GM19023 (cell line): ENCODE measurements at regions not wholly inside any gene's neighbourhood (a gene's known extent, or its start where the extent isn't known, plus 50 kb on each side); places are given as distances from the start of the nearest gene placed in this dataset.

ENCODE experiments used
- ATAC-seq: cut with Tn5 transposase; IDR thresholded peaks from one replicate; pipeline ENCODE4 v1.9.1; 2021; ENCODE audit warnings: mild to moderate bottlenecking, moderate library complexity; ENCODE audit not compliant: unreplicated experiment

GRCh38 chr19:28221736-28222135 lies 991.2 kb downstream of the UQCRFS1 start:
- ATAC-seq, result no peak

DNA sequence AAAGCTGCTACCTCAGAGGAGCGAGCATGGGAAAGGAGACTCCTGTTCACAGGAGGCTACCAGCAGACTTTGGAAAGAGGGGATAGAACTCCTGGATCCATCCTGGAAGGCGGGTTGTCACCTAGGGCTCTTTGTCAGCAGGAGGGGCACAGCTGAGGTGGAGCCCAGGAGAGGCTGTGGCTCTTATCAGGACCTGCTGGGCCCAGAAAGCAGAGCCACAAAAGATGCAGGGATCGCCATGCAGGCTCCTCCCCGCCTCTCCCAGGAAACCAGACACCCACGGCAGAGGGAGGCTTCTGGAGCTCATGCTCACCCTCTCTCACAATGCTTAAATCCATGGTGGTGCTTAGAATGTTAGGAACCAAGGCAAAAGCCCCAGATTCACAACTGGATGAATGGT lies 994.2 kb downstream of the UQCRFS1 start:
- ATAC-seq, result no peak

GRCh38 chr19:28217022-28217421 lies 995.9 kb downstream of the UQCRFS1 start:
- no peak for ATAC-seq

- ATAC-seq, result no peak
These were observed 999.4 kb downstream of the UQCRFS1 start for GRCh38 chr19:28213470-28214082.

GRCh38 chr19:28210886-28211285 lies 1002.1 kb downstream of the UQCRFS1 start:
- no peak for ATAC-seq

DNA sequence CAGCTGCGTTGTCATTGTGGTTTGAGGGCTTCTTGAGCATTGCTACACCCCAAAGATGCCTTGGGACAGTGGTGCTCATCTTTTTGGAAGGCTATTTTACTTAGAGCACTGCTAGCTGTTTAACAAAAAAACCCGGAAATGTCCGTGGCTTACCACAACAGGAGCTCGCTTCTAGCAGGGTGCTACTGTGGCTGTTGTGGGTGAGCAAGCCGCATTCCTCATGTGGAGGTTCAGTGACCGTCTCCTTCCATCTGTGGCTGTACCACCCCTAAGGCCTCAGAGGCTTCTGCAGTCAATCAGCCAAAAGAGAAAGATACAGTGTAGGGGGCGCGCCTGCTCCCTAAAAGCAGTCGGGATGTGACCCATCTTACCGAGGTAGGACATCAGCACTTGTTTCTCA lies 1004.2 kb downstream of the UQCRFS1 start:
- ATAC-seq, result no peak

- ATAC-seq, result no peak
These were observed 1005.7 kb downstream of the UQCRFS1 start for GRCh38 chr19:28207244-28207643.

GRCh38 chr19:28201462-28201943 lies 1011.4 kb downstream of the UQCRFS1 start:
- no peak for ATAC-seq

DNA sequence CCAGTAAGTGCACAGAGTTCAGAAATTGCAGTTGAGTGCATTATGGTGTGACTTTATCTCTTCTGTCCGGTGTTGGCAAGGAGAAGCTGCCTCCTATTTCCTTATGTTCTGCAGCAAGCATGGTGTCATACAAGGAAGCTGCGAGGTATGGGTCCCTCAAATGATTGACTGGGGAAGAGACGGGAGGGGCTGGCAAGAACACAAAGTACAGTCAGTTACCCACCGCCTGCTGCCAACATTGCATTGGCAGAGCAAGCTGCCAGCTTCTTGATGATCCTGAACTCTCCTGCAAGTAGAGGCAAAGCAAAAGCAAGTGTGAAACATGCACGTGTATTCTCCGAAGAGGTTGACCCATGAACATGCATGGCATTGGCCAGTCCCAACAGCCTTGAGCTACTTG lies 1013.6 kb downstream of the UQCRFS1 start:
- ATAC-seq, result no peak

- ATAC-seq, result no peak
These were observed 1016.0 kb downstream of the UQCRFS1 start for GRCh38 chr19:28196961-28197360.

DNA sequence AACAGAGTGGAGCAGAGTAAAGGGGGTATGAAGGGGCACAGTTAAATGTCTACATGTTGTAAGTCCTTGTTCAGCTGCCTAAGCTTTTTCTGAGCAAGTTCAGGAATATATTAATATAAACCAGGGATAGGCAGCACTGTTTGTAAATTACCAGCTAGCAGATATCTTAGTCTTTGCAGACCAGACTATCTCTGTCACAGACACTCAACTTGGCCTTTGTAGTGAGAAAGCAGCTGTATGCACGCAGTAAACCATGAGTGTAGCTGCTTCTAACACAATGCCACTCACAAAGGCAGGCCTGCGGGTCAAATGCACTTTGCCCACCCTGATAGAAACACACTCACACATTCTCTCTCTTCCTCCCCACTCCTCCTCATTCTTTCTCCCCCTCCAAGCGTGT lies 1016.9 kb downstream of the UQCRFS1 start:
- no peak for ATAC-seq

DNA sequence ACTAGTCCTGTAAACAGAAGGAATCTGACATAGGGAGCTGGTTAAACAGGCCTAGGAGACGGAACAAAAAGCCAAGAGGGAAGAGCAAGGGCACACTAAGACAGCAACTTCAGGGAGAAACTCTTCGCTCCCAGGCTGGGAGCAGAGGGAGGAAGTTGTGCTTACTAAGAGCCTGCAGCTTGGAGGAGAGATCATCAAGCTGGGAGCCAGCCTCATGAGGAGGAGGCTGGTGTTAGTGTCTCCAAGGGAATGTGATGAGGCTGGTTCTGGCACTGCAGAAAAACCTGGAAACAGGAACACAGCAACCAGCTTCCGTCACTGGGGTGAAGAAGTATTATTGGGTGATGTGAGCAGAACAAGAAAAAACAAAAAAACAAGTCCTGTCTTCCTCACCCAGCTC lies 1027.3 kb downstream of the UQCRFS1 start:
- no peak for ATAC-seq

DNA sequence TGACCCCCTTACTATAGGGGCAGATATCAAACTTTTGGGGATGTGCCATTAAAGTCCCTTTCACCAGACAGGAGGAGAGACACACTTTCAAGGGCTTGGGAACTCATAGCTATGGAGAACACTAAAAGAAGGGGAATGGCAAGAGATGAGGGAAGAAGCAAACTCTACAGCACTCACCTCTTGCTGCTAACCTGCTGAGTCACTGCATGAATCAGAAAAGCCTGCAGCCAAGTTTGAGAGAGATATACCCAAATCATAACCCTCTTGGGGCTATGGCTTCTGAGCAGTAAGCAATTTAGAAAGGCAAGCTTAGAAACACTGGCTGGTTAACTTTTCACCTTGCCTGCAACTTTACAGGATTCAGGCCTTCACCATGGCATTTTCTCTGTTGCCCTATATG lies 1028.0 kb downstream of the UQCRFS1 start:
- ATAC-seq, result no peak

GRCh38 chr19:28176193-28176592 lies 1036.8 kb downstream of the UQCRFS1 start:
- ATAC-seq, result no peak

- no peak for ATAC-seq
These were observed 1041.0 kb downstream of the UQCRFS1 start for GRCh38 chr19:28171983-28172382.

- no peak for ATAC-seq
These were observed 1042.9 kb downstream of the UQCRFS1 start for GRCh38 chr19:28170066-28170465.

- no peak for ATAC-seq
These were observed 1043.6 kb downstream of the UQCRFS1 start for GRCh38 chr19:28169168-28169887.

DNA sequence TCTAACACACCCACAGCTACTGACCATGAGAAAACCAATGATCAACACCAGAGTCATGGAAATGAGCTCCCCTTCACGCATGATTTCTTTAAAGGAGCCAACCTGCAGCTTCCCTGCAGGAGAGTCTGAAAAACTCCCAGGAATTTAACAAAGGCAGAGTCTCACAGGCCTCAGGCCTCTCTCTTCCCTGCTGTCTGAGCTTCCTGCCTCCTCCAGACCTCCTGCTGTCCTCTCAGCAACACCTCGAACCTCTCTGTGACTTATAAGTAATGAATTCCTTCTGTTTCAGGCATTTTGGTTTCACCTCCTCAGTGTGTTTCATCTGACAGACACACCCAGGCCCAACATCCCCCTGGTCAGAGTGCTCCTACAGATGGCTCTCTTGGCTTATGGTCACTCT lies 1044.4 kb downstream of the UQCRFS1 start:
- ATAC-seq, result no peak

DNA sequence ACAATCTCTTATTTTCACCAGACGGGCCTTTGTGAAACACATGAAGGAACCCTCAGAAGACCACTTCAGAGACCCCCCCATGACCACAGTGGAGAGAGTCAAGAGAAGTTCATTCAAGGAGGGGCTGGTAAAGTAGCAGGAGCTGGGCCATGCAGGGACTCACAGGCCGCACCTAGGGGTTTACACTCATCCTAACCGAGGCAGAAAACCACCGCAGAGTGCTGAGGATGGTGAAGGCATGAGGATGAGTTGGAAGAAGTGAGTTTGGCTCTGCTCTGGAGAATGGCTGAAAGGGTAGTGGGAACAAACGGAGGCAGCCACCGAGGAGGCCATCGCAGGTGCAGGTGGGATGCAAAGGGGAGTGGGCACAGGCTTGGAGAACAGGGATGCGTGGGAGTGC lies 1046.9 kb downstream of the UQCRFS1 start:
- no peak for ATAC-seq

DNA sequence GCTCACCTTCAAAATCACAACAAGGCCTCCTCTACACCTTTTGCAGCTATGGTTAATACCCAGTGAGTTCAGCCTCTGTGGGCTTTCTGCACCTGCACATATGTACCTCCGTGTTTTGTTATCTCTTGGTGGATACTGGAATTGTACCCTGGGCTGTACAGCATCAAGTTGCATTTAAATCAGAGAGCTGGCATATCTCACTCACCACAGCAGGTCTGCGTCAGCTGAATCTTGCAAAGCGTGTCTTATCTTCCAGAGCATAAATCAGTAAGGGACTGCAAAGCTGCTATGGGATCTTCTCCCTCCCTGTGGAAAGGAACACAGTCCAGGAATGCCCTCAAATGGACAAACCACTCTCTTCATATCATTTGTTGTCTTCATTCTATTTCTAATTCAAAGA lies 1048.7 kb downstream of the UQCRFS1 start:
- ATAC-seq, result no peak

DNA sequence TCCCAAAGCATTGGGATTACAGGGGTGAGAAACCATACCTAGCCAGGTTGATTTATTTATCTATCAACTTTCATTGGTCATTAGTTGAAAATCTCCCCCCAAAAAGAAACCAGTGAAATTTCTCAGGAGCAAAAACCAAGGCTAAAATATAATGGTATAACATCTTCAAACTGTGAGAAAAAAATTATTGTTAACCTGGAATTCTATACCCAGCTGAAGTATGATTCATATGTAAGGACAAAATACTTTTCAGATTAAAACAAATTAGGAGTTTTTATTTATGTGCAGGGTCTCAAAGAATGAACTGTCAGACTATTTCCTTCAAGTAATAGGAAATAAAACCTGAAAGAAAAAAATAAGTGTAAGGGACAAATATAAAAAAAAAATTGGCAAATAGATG lies 1053.9 kb downstream of the UQCRFS1 start:
- no peak for ATAC-seq

- no peak for ATAC-seq
These were observed 1057.7 kb downstream of the UQCRFS1 start for GRCh38 chr19:28155265-28155664.

GRCh38 chr19:28154077-28154476 lies 1058.9 kb downstream of the UQCRFS1 start:
- ATAC-seq, result no peak
